ENCODE measurements at regions not wholly inside any gene's neighbourhood (a gene's known extent, or its start where the extent isn't known, plus 50 kb on each side); places are given as distances from the start of the nearest gene placed in this dataset.

DNA sequence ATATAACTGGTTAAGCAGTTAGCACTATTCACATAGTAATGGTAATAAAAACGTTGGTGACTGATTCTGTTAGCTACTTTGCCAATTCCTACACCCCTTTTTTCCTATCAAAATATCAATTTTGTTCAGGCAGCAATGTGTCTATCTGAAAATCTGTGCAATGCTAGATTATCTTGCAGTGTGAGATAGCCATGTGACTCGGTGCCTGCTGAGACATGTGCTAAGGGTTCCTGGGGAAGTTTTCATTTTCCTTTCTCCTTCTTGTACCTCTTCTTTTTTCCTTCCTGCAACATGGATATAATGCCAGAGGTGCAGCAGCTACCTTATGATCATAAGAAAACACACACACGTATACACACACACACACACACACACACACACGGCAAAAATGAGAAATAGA lies 100.5 kb upstream of the SHISA6 start:
- no peak for TF ChIP-seq CTCF (IDR thresholded peaks at IDR 0.05 in 2 of 3, conservative IDR thresholded peaks at IDR 0.05 in 1 of 3; ENCODE audit: control insufficient read depth in 2 of 3, extremely low read depth in 1 of 3, insufficient read depth in 1 of 3, low read depth in 3 of 3, low read length in 3 of 3)
- TF ChIP-seq POLR2A (IDR thresholded peaks at IDR 0.05; ENCODE audit: low read depth, low read length), result no peak
- TF ChIP-seq POLR2AphosphoS5 (IDR thresholded peaks at IDR 0.05; ENCODE audit: low read length), result no peak
- no peak for TF ChIP-seq EGR1 (IDR thresholded peaks at IDR 0.05; ENCODE audit: borderline replicate concordance in 1 of 2, low read depth in 2 of 2, low read length in 2 of 2)
- TF ChIP-seq MYC (IDR thresholded peaks at IDR 0.05; ENCODE audit: insufficient read depth, insufficient read length, insufficient replicate concordance, low read length, severe bottlenecking), result no peak
- TF ChIP-seq CREB1 (IDR thresholded peaks at IDR 0.05; ENCODE audit: low read depth), result no peak
- no peak for TF ChIP-seq IKZF1 (conservative IDR thresholded peaks at IDR 0.05)
- no peak for TF ChIP-seq ZNF592 (IDR thresholded peaks at IDR 0.05)
- TF ChIP-seq SUZ12 (IDR thresholded peaks at IDR 0.05; ENCODE audit: unreplicated experiment), result no peak
- TF ChIP-seq ZNF207 (IDR thresholded peaks at IDR 0.05; ENCODE audit: borderline replicate concordance), result no peak
